Fibroblast of the conjunctiva (primary cell): ENCODE measurements at regions not wholly inside any gene's neighbourhood (a gene's known extent, or its start where the extent isn't known, plus 50 kb on each side); places are given as distances from the start of the nearest gene placed in this dataset.

ENCODE experiments used
- DNase-seq: peaks from one replicate; pipeline ENCODE4 v3.0.0-alpha.2; 2010; ENCODE audit warnings: low read depth

DNA sequence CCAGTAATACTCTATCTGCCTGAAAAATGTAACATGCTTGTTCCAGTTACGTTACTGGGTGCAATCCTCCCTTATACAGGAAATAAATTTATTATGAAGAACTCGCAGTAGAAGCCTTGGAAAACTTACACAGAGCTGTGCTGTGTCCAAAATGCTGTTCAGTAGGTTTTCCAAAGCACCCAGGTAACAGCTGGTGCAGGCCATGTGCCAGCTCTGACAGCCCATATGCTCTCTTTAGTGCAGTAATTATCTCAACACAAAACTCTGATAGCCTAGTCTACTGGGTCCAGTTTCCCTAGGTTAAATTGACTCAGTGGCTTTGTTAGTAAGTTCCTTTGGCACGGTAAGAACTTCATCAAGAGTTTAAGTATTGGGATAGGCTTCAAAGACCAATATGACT, 120.7 kb upstream of the OBI1 start:
- DNase-seq: no peak

DNA sequence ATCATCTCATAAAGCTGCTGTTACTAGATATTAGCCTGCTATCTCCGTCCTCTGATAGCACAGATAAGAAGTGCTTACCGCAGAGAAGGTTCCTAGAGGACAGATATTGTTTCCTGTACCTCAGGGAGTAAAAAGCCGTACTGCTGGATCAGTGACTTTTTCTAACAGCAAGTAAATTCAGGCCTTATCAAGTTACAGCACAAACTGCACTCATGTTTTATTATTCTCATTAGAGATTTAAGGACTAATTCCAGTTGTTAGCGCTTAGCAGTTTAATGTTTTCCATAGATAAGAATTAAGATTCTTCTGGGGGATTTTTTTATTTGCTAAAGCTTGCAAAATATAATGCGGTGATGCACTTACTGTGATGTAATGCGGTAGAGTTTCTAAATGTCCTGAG, 119.0 kb upstream of the OBI1 start:
- no peak for DNase-seq

DNA sequence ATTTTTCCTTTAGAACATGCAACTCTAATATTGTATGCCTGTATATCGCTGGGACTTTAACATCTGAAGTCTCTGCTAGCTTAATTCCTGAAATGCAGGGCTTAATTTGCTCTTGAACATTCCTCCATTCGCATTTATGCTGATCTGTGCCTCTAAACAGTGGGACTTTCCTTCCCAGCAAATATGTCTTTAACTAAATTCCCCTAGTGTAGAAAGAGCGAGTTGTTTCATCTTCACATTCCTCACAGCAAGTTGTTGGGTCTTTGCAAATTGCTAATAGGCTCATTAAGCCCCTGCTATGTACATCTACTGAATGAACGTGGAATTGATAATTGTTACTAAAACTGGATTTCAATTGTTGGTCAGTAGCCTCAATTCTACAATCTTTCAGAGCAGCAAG, 118.4 kb upstream of the OBI1 start:
- DNase-seq: no peak

DNA sequence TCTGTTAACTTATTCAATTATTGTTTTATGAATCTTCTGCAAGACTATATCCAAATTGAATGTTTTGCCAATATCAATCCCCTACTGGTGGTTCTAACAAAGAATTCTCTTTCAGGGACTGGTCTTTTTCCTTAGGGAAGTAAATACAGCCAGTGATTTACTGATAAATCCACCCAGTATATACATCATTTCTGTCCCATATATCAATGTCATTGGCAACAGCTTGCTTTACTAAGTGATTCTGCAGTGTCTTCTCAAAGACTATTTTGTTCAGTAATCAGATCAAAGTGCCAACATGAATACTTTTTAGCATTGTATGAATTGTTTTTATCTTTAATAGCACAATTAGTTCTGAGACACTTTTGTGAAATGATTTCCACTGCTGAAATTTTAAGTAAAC, 114.0 kb upstream of the OBI1 start:
- no peak for DNase-seq

DNA sequence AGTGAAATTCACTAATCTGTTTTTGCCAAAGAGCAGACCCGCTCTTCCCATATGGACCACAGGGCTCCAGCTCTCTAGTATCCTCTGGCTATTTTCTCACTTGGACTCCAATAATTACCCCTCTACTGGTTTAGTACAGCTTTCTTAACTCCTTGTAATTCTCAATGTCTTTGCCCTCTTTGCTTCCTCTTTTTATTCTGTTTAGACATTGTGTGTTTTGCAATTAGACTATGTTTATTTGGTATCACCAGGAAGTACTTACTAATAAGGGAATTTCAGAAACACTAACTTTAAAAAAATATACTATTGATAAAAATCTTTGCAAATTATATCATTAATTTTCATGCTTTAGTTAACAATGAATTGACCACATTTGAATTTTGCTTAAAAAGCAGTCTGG, 111.6 kb upstream of the OBI1 start:
- no peak for DNase-seq

DNA sequence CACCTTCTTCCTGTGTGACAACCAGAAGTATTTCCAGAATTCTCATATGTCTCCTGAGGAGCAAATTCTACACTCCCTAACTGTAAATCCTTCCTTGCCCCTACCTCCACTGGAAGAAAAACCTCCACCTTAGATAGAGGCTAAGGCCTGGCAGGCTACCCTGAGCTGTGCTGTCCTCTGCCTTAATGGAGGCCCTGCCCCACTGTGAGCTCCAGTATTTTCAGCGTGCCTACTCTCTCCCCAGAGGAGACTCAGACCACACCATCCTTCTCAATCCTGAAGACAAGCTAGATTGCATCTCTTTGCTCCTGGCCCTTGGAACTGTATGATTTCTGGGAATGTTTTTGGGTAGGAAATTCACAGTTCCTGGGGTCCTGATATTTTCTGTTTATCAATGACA, 110.0 kb upstream of the OBI1 start:
- DNase-seq: no peak

DNA sequence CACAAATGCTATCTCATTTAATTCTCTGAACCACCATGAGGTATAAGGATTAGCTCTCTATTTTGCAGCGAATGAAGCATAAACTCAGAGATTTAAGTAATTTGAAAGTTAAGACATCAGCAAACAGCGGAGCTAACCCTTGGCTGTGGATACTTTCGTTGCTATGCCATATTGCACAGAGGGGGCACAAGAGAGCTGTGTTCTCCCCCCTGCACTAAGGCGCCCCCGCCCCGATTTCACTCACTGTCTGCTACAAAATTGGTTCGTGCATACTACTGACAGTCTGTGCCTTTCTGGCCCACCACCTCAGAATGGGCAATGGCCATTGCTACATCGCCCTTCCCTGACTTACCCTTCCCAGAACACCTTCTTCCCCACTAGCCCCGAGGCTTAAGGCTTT, 105.7 kb upstream of the OBI1 start:
- no peak for DNase-seq

DNA sequence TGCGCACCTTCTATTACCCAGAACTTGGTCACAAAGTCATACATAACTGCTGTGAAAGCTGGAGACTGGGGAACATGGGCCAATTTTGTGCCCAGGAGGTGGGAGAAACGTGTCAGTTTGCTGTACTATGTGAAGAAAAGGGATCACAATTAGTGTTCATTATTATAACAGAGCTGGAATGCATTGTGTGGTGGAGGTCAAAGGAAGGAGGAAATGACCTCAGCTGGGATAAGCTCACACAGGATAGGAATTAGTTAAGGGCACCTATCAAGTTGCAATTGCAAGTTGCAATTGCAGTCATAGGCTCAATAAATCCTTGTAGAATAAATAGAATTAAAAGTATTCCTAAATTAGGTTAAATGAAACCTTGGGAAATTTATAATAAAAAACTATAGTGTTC, 103.9 kb upstream of the OBI1 start:
- DNase-seq: no peak

DNA sequence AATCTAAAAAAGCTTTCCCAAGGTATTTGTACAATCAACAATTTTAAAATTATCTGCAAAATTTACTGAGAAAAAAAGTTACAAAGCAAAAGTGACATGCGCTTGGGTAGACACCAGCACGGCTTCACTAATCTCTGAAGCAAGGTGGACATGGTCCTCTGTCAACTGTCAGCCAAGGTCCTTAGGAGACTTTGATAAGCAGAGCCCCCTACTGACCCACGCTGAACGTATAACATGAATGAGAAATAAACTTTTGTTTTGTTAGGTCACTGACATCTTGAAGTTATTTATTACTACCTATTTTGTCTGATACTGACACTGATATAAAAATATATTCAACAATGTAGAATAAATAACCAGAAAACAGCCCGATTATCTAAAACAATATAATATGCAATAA, 100.7 kb upstream of the OBI1 start:
- no peak for DNase-seq

DNA sequence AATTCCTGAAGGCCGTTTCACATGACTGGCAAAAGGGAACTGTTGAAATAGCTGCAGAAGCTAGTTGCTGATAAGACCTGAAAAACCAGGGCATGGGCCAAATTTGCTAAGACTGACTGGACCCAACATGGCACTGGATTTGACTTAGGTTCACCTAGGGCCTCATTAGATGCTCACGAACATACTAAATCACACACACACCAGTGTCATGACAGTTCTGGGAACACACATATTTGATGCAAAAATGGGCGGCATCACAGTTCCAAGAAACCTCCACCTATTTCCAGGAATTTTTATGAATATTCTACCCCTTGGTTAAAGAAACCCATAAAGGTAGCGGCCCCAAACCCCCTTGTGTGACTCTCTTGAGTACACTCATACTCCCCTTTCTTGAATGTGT, 99.6 kb upstream of the OBI1 start:
- DNase-seq: no peak

DNA sequence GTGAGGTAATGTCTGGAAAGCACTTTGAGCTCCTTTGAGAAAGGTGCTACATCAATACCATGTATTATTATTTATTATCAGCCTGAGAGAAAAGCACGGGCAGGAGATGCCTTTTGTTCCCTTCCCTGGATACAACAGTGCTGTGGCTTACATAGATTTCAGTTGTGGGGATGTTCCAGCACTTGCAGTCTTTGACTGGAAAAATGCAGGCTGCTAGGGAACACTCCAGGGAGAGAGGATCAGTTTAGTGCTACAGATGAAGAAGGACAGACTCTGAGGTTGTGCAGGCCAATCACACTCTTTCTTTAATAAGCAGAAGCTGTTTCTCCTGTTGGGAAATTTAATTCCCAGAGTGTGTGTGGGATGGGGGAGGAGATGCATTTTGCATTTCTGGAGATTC, 94.5 kb upstream of the OBI1 start:
- no peak for DNase-seq

DNA sequence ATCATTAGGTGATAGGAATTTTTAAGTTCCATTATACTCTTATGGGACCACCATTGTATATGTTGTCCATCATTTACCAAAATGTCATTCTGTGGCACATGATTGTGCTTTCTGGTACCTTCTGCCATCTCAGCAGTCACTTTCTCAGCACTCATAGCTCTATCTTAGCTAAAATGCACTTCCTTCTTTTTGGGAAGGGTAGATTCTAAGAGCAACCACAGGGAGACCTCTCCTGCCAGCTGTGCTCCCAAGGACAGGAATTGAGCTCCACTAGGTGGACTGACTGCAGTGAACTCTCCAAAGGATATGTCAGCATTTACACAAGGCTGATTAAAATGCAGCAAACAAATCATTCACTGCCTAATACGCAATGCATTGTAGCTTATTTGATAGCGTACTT, 91.8 kb upstream of the OBI1 start:
- DNase-seq: no peak

DNA sequence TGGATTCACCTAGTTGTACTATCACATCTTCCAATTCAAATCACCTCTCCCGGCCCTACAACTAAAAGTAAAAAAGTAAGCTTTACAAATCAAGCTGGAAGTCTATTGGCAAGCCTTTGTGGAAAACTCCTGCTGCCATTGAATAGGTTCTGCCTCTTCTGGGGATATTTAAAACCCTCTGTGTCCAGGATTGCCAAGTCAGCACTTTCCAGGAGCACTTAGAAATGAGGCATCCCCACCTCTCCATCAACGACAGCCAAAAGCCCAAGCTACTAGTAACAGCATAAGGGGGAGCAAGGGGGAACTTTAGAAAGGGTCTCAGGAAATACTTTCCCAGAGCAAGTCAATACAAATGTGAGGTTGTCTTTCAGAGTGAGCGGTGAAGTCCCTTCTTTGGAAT, 85.0 kb upstream of the OBI1 start:
- no peak for DNase-seq

DNA sequence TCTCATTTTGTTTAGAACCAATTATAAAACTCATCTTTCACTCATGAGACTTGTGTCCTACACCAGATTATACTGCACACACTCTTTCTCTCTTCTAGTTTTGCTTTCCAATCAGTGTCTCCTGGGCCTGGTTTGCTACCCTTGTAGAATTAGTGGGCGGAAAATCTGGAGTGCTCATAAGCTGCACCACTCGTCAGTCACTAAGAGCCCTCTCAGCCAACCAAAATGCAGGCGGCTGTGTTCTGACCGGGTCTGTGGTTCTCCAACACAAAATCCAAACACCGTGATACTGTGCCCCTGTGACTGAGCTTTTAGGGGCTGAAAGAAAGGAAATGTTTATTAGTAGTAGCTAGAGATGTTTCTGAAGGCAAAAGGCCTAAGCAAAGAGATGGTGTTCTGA, 83.7 kb upstream of the OBI1 start:
- no peak for DNase-seq

DNA sequence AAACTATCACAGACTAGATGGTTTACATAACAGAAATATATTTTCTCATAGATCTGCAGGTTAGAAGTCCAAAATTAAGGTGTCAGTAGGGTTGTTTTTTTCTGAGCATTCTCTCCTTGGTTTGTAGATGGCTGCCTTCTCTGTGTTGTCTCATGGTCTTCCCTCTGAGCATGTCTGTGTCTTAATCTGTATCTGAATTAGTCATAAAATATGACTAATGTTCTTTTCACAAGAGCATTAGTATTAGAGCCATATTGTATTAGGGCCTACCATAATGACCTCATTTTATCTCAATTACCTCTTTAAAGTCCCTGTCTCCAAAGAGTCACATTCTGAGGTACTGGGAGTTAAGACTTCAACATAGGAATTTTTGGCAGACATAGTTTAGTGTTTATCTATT, 77.2 kb upstream of the OBI1 start:
- no peak for DNase-seq

DNA sequence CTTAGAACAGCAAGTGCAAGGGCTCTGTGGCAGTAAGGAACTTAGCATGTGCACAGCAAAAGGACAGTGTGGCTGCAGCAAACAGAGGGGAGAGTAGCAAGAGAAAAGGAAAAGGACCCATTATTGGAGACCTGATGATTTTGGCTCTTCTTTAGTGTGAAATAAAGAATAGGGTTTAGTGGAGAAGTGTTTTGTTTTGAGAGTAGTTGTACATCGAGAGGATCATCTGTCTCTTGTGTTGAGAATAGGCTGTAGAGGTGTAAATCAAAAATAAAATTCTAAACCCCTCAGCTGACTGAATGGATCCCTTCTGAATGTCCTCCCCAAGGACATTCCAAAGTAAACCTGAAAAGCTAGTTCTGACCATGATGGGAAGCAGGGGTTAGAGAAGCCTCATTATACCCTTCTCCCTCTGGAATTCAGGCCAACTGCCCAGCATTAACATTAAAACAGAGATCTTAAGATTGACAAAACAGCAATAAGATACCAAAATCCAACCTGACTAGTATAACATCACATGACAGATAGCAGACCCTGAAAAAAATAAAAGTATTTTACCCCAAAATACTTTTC, 73.6 kb upstream of the OBI1 start:
- no peak for DNase-seq

DNA sequence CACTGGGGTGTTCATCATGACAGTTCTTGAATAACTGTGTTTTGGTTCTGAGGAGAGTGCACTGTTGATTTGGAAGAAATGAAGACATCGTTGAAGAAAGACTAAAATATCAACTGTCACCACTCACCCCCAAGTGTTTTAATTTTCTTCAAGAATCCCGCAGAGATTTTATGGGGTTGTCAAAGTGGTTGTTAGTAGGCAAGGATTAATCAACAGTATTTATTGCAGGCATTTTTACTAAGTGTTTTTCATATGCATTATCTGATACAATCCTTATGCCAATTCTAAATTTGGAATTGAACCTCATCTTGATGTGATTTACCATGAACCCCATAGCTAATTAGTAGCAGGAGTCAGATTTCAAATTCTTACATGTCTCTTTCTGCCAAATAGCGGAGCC, 63.7 kb upstream of the OBI1 start:
- no peak for DNase-seq

DNA sequence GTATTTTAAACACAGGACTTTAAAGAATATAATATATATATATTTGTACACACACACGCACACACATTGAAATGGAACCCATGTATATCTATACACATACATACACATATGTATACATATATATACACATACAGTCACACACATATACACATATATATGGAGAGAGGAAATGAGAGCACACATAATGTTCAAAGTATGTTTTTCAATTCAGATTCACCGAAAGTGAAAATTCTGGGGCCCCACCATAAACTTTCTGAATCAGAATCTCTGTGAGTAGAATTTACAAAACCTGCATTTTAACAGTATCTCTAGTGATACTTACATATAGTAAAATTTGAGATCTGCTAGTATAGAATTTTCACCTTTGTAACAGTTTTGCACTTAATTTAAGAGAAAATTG, 60.4 kb upstream of the OBI1 start:
- no peak for DNase-seq

DNA sequence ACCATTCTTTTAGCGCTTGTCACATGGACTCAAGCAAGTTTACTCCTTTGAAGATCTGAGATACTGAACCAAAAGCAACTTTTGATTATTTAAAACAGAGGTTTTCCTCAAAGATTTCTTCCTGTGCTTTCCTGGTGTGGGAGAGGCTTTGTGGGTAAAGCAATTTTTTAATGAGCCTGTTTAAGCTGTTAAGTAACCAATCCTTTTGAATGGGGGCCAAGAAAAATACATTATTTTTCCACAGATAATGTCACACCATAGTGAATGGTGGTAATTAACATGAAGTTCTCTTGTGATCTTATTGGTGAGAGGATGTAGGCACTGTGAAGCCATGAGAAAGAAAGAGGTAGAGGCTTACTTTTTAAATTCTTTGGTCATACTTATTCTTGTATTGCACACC, 55.8 kb upstream of the OBI1 start:
- no peak for DNase-seq

DNA sequence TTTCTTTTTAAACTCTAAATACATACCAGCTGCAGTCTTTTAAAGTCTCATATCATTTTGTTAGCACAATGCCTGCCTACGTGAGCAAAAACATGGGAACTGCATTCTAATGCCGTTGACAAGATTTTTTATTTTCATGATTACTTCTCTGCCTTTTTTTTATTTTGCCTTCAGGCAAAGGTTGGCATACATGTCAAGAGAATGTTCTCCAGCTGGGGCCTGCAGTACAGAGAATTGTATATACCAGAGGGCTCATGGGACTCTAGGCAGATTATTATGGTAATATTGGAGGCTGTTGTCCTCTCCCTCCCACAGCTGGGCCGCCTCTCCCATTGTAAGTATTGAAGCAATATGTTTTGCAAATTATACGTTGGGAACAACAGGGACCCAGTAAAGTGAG, 53.9 kb upstream of the OBI1 start:
- DNase-seq: no peak

DNA sequence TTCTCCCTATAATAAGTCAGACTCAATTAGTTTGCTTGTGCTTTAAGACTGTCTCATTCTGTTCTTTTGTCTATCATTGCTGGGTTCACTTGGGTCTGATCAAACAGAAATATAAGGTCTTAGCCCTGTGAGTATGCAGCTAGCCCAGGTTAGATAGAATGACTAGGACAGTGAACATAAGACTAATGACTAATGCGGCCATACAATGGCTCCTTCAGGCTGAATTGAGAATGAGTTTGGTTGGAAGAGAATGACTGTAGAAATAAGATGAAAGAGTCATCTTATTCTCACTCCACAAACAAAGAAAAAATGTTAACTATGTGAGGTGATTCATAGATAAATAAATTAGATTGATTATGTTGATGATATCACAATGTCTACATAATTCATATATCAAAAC, 50.1 kb upstream of the OBI1 start:
- DNase-seq: no peak
